RPMI8226 (cell line): ENCODE measurements at regions not wholly inside any gene's neighbourhood (a gene's known extent, or its start where the extent isn't known, plus 50 kb on each side); places are given as distances from the start of the nearest gene placed in this dataset.
A peak's percentile ranks its signal among the peaks of the same experiment; 100 is the strongest.

Experiments
- DNase-seq: peaks from one replicate; pipeline ENCODE4 v3.0.0-alpha.2; 2015

DNA sequence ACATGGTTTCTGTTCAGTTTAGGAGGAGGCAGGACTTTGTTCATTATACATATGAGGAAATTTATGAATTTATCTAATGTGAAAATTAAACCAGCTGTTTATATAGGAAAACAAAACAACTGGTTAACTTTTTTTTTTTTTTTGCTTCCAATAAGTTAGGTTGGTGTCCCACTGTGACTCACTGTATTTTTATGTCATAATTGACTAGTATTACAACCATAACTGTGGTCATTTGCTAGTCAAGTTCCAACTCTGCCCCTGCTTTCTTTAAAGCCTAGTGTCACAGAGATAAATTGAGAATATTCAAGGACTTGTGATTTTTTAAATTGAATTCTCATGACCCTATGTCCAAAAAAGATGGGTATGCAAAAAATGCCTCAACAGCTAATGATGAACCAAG is 227.7 kb downstream of the BCAT1 start:
- DNase-seq: no peak

GRCh38 chr12:24719293-24719721 is 229.6 kb downstream of the BCAT1 start:
- no peak for DNase-seq

- no peak for DNase-seq
Observed at GRCh38 chr12:24718617-24719016, 230.3 kb downstream of the BCAT1 start.

DNA sequence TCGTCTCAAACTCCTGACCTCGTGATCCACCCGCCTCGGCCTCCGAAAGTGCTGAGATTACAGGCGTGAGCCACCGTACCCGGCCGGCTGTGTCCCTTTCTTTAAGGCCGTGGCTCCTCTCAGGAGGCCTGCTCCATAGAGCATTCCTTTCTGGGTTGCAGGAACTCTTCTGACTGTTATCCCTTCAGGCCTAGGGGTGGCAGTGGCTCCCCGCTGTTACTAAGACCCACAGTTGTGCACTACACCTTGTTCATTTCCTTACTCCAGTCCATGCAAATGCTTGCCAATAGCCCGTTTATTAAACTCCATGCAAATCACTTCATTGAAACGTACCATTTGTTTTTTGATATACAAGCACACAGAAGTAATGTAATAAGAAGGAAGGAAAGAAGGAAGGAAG is 234.7 kb downstream of the BCAT1 start:
- DNase-seq: no peak

DNA sequence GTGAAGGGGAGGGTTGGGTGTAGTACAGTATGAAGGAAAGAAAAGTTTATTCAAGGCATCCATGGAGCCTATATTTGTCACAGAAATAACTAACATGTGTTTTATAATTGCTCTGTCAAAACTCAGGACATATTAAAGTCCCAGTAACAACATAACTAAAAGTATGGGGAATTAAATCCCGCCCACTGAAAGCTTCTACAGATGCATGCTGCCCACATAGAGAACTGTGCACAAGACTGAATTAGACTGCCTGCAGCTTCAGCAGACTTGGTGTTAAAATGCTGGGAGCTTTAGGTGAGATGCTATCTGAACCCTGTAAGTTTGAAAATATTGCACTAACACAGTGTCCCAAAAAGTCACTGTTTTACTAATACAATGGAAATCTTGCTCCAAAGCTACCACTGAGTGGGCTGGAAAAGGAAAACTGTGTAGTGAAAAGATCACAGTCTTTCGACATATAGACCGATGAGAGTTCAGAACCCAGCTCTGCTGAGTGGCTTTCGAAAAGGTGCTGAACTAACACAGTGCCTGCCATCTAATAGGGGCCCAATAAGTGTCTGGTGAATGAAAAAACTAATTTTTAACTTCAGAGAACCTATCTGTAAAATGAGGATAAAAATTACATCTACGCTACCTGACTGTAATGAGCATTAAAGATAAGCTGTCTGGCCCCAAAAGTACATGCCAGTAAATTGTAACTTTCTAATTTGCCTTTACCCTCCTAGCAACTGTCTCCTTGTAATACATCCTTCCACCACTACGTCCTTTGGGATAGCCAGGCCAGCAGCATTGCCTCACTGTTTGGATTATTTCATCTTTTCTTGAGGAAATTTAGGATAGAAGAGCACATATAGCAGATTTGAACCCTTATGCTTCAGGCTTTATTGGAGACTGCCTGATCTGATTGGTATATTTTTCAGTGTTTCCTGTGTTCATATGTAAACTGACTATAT is 237.6 kb downstream of the BCAT1 start:
- DNase-seq: no peak

DNA sequence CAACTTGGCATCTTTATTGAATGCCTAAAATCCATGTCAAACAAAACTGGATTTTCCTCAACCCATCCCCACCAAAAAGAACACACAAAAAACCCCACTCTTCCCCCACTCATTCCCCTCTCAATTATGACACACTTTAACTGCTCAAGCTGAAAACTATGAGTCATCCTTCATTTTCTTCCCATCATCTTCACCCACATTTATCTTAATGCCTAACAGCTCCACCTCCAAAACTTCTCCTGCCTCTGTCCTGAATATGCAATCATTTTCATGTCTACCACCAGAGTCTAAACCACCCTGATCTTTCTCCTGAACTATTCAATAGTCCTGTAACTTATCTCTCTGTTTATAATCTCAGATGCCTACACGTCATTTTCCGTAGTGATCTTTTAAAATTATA is 239.7 kb downstream of the BCAT1 start:
- DNase-seq: no peak

DNA sequence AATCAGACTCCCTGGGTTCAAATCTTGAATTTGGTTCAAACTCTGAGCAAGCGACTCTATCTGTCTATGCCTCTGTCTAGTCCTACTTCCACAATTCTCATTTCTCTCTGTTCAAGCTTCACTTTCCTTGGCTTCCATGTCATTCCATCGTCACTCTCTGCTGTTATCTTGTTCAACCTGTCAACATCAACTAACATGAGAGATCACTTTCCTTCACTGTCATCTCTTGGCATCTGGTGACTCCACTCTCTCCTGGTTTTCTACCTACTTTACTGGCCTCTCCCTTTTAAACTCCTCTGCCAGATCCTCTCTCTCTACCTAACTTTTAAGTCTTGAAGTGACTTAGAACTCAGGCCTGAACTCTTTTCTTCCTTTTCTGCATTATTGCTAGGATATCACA is 240.2 kb downstream of the BCAT1 start:
- no peak for DNase-seq

GRCh38 chr12:24708043-24708442 is 240.9 kb downstream of the BCAT1 start:
- no peak for DNase-seq

GRCh38 chr12:24707334-24707733 is 241.6 kb downstream of the BCAT1 start:
- no peak for DNase-seq

- peak; percentile 77 for DNase-seq
Observed at GRCh38 chr12:24705741-24706358, 243.1 kb downstream of the BCAT1 start.

DNA sequence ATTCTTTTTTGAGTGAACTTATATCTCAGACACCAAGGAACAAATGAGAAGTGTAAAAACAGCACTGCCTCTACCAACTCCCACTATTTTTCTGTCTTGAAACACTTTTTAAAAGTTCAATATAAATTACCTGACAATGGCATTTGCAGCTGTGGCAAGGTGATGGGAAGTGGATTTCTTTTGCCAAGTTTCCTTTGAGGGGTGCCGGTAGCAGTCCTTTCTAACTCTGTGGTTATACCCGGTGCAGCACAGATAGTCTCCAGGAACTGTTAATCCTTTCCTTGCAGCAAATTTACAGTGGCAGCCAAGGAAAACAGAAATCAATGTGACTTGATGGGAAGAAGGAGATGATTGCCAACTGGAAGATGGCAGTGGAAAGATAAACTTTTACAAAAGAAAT is 243.7 kb downstream of the BCAT1 start:
- peak; percentile 56 for DNase-seq

- DNase-seq: no peak
Observed at GRCh38 chr12:24701343-24701742, 247.6 kb downstream of the BCAT1 start.

DNA sequence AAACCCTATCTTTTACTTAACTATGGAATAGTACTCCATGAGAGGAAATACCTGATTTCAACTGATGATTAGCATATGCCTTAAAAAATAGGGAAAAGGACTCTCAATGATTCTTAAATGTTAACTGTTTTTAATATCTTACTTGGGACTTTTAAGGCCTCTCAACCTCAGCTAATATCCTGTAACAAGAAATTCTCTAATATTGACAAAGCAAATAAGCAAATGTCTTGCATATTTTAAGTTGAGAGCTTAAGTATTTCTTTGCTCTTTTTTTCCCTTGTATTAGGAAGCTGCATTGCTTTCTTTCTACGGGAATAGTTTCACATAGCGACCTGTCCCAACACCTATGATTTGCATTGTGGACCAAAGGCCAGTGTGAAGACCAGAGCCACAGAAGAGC is 249.9 kb downstream of the BCAT1 start:
- no peak for DNase-seq

- no peak for DNase-seq
Observed at GRCh38 chr12:24697769-24698168, 251.1 kb downstream of the BCAT1 start.

DNA sequence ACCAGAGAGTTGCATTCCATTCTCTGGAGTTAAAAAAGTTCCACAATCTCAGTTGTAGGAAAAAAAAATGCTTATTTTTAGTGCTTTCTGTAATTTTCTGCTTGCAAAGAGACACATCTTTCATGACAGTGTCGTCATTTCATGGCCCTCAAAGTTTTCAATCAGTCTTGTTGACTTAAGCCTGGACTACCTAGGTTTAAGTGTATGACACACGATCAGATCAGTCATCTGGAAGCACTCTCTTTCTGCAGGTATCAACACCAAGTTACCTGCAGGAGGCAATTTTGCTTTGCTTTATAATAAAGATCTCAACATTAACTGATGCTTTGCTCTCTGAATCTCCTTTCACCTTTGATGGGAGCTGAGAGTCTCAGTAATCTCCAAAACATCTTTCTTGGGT is 251.6 kb downstream of the BCAT1 start:
- no peak for DNase-seq

GRCh38 chr12:24696800-24697199 is 252.1 kb downstream of the BCAT1 start:
- no peak for DNase-seq

DNA sequence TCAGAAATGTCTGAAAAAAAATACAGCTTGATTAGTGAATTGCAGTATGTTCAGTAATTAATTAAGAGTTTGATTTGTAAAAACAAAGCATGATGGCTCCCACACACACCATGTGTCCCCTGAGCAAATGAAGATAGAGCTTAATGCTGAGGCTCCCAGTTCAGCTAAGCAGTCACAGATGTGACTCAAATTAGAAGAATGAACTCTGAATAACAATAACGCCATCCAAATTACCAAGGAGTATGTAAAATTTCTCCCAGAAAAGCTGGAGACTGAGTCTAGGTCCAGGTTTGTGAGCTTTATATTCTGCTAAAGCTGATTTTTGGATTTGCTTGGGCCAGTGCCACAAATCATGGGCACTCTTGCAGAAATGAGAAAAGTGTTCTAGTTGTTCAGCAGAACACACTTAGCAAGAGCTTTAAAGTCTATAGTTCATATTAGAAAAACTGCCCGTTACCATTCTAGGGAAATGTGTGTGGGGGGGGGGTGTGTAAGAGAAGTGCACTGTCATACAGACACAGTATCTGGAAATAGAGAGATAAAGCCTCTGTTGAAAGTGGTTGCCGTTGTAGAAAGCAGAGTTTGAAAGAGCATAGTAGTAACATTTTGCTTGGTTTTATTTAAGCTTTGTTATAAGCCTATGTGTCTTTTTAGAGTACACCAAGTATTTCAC is 253.1 kb downstream of the BCAT1 start:
- DNase-seq: no peak

- no peak for DNase-seq
Observed at GRCh38 chr12:24695103-24695502, 253.8 kb downstream of the BCAT1 start.

GRCh38 chr12:24688601-24689000 is 260.3 kb downstream of the BCAT1 start:
- DNase-seq: no peak

DNA sequence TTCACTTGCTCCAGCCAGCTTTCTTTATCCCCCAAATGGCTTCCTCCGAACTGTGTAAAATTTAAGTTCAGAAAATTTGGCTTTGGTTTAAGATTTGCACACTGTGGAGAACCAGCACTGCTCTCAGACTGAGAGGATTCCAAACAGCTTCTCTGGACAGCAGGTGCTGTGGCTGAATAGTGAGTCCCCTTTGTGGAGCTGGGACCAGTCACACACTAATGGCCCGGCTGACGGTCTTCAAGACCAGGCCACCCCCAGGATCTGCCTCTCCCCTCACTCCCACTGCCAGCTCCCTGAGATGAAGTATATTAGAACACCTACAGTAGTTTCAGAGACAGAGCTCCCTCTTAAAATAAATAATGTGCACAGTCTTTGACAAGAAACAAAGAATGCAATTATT is 267.3 kb downstream of the BCAT1 start:
- DNase-seq: no peak

- DNase-seq: no peak
Observed at GRCh38 chr12:24679126-24679525, 269.8 kb downstream of the BCAT1 start.

DNA sequence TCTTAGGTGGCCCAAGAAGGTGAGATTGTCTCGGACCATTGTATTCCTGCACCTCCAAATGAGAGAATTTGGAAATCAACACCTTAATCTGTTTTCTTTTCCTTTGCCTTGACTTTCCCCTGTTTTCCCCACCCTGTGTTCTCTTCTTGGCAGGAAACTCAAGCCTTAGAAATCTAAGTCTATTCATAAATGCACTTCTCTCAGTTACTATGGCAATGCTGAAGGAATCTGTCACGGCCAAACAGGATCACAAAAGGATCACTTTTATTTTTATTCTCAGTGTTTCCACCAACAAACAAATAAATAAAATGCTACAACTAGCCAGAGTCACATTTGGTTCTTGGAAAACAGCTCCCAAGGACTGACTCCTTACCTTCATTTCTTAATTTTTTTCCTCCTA is 270.5 kb downstream of the BCAT1 start:
- no peak for DNase-seq

DNA sequence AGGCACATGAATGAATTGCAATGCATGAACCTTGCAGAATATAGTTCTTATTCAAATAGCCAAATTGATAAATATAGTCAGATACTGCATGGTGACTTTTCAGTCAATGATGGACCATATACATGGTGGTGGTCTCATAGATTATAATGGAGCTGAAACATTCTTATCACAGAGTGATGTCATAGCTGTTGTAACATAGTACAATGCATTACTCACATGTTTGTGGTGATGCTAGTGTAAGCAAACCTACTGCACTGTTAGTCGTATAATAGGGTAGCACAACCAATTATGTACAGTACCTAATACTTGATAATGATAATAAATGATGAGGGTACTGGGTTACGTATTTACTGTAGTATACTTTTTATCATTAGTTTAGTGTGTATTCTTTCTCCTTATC is 280.3 kb downstream of the BCAT1 start:
- DNase-seq: no peak
